Brain pericyte (primary cell): ENCODE measurements at regions not wholly inside any gene's neighbourhood (a gene's known extent, or its start where the extent isn't known, plus 50 kb on each side); places are given as distances from the start of the nearest gene placed in this dataset.
A peak's percentile ranks its signal among the peaks of the same experiment; 100 is the strongest.
"Not testable (repeated sequence)": the region's sequence is repeated elsewhere in the genome, so short reads cannot be mapped to it uniquely, and the experiment has no call there.

Source experiments
- DNase-seq: peaks from one replicate; pipeline ENCODE4 v3.0.0-alpha.2; 2012; ENCODE audit warnings: low read depth, low spot score

GRCh38 chr6:119453242-119454200 lies 104.0 kb upstream of the MAN1A1 start:
- no peak for DNase-seq

- DNase-seq: no peak
Measured at GRCh38 chr6:119449331-119450156, 100.0 kb upstream of the MAN1A1 start.

GRCh38 chr6:119447921-119448320 lies 98.4 kb upstream of the MAN1A1 start:
- DNase-seq: no peak

GRCh38 chr6:119446609-119447008 lies 97.0 kb upstream of the MAN1A1 start:
- no peak for DNase-seq

GRCh38 chr6:119446115-119446554 lies 96.6 kb upstream of the MAN1A1 start:
- DNase-seq: peak; percentile 55

- DNase-seq: no peak
Measured at GRCh38 chr6:119445666-119446065, 96.1 kb upstream of the MAN1A1 start.

GRCh38 chr6:119444642-119445557 lies 95.3 kb upstream of the MAN1A1 start:
- DNase-seq: no peak

- no peak for DNase-seq
Measured at GRCh38 chr6:119443993-119444641, 94.6 kb upstream of the MAN1A1 start.

GRCh38 chr6:119442776-119443184 lies 93.2 kb upstream of the MAN1A1 start:
- DNase-seq: no peak

GRCh38 chr6:119440953-119441352 lies 91.4 kb upstream of the MAN1A1 start:
- no peak for DNase-seq

- no peak for DNase-seq
Measured at GRCh38 chr6:119436583-119436982, 87.0 kb upstream of the MAN1A1 start.

GRCh38 chr6:119431799-119432198 lies 82.2 kb upstream of the MAN1A1 start:
- no peak for DNase-seq

- DNase-seq: no peak
Measured at GRCh38 chr6:119430805-119431204, 81.2 kb upstream of the MAN1A1 start.

GRCh38 chr6:119428633-119429032 lies 79.1 kb upstream of the MAN1A1 start:
- no peak for DNase-seq

- no peak for DNase-seq
Measured at GRCh38 chr6:119426619-119427018, 77.1 kb upstream of the MAN1A1 start.

GRCh38 chr6:119423996-119424395 lies 74.4 kb upstream of the MAN1A1 start:
- no peak for DNase-seq

- not testable (repeated sequence) for DNase-seq
Measured at GRCh38 chr6:119418084-119418483, 68.5 kb upstream of the MAN1A1 start.

- no peak for DNase-seq
Measured at GRCh38 chr6:119407156-119407555, 57.6 kb upstream of the MAN1A1 start.

GRCh38 chr6:119405114-119405513 lies 55.6 kb upstream of the MAN1A1 start:
- DNase-seq: not testable (repeated sequence)
